ENCODE measurements at regions not wholly inside any gene's neighbourhood (a gene's known extent, or its start where the extent isn't known, plus 50 kb on each side); places are given as distances from the start of the nearest gene placed in this dataset.
"Not testable (repeated sequence)": the region's sequence is repeated elsewhere in the genome, so short reads cannot be mapped to it uniquely, and the experiment has no call there.

DNA sequence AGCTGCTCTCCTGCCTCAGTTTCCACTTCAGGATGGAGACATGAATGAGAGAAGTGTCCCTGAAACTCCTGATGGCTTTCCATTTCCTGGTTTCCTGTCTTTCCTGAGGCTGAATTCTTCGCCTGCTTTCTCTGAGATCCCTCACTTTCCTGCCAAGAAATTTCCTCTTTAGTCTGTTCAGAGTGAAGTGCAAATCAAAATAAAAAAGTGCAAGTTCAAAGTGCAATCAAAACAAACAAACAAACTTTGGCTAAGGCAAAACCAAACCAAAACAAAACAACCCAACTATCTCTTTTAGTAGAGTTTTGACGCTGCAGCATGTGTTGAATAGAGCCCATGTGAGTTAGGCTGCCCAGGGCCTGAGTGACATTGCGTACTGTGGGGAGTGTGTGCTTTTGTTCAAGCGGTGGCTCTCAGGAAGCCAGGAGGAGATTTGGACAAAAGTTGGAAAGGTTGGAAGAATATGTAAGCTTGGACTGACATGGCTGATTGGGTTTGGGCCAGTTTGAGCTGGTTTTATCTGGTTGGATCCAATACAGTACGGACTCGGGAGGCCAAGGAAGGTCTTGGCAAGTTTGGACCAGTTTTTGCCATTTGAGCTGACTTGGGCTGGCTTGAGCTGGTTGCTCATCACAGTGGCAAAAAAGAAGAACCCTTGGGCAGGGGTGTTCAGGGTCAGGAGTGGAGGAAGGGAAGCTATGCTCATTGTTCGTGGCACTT lies 61.1 kb upstream of the TINAGL1 start:
- no peak overlapping the region for H3K27ac Mint-ChIP-seq
- ChIA-PET CTCF (interaction anchor here (1.5 kb wide), 1 partner anchor 34 kb away, joined by 4 read pairs; no protein-coding TSS in a partner anchor), POLR2A (no interaction called here)
- H3K36me3 Mint-ChIP-seq, result no peaks in the 10 kb centered on the region
- DNase-seq, result no peak
- H3K4me3 Mint-ChIP-seq, result no peak overlapping the region
- H3K27me3 Mint-ChIP-seq, result peaks cover 4% of the 10 kb centered on the region
- H3K9me3 Mint-ChIP-seq, result no peaks in the 10 kb centered on the region
- intact Hi-C loops (cut with micrococcal nuclease), result no loop called here
- H3K4me1 Mint-ChIP-seq (ENCODE audit: low read depth), result no peaks in the 10 kb centered on the region

DNA sequence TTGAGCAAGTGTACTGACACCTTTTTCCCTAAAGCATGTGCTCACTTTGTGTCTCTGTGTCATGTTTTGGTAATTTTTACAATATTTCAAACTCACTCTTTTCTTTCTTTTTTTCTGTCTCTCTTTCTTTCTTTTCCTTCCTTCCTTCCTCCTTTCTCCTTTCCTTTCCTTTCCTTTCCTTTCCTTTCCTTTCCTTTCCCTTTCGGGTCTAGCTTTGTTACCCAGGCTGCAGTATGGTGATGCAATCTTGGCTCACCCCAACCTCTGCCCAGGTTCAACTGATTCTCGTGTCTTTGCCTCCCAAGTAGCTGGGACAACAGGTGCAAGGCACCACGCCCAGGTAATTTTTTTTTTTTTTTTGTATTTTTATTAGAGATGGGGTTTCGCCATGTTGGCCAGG lies 60.4 kb upstream of the TINAGL1 start:
- peaks cover under 1% of the 10 kb centered on the region for H3K27me3 Mint-ChIP-seq
- H3K9me3 Mint-ChIP-seq, result no peaks in the 10 kb centered on the region
- no peak for DNase-seq
- no peak overlapping the region for H3K4me3 Mint-ChIP-seq
- ChIA-PET CTCF (interaction anchor here (1.5 kb wide), 1 partner anchor 33 kb away, joined by 4 read pairs; no protein-coding TSS in a partner anchor), POLR2A (no interaction called here)
- no peak overlapping the region for H3K27ac Mint-ChIP-seq
- no peaks in the 10 kb centered on the region for H3K36me3 Mint-ChIP-seq
- intact Hi-C loops (cut with micrococcal nuclease), result no loop called here
- no peaks in the 10 kb centered on the region for H3K4me1 Mint-ChIP-seq (ENCODE audit: low read depth)

DNA sequence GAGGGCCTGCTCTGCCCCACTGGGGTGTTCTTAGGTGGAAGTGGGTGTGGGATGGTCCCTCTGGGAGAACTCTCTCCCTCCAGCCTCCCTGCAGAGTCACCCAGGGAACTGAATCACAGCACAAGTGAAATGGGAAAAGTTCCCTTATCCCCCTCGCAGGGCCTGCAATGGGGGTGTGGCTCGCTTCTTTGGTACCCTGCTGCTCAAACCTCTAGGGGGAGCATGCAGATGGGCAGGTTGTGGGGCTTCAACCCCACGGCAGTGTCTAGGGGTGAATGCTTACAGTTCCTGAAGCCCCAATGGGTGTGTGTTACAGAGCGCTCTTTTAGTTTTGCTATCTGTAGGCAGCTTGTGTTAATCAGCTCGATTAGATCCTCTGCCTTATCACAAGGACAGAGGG lies 59.0 kb upstream of the TINAGL1 start:
- H3K9me3 Mint-ChIP-seq, result no peaks in the 10 kb centered on the region
- no peak for DNase-seq
- no peaks in the 10 kb centered on the region for H3K36me3 Mint-ChIP-seq
- H3K27ac Mint-ChIP-seq, result no peak overlapping the region
- ChIA-PET CTCF (no interaction called here), POLR2A (no interaction called here)
- intact Hi-C loops (cut with micrococcal nuclease), result no loop called here
- H3K4me3 Mint-ChIP-seq, result no peak overlapping the region
- H3K4me1 Mint-ChIP-seq (ENCODE audit: low read depth), result no peaks in the 10 kb centered on the region
- no peaks in the 10 kb centered on the region for H3K27me3 Mint-ChIP-seq

DNA sequence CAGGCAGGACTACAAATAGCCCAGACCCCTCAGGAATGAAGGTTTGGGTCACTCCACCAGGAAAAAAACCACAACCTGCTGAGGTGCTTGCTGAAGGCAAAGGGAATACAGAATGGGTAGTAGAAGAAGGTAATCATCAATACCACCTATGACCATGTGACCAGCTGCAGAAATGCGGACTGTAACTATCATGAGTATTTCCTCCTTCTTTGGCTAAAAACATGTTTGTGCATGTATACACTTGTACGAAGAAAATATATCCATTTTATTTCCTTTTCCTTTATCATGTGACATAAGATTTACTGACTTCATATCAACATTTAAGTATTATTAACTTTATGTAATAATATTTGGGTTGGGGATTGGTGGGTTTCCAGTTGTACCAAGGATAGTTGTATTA lies 58.3 kb upstream of the TINAGL1 start:
- CTCF ChIA-PET, POLR2A ChIA-PET, H3K36me3 Mint-ChIP-seq: not testable (repeated sequence)

DNA sequence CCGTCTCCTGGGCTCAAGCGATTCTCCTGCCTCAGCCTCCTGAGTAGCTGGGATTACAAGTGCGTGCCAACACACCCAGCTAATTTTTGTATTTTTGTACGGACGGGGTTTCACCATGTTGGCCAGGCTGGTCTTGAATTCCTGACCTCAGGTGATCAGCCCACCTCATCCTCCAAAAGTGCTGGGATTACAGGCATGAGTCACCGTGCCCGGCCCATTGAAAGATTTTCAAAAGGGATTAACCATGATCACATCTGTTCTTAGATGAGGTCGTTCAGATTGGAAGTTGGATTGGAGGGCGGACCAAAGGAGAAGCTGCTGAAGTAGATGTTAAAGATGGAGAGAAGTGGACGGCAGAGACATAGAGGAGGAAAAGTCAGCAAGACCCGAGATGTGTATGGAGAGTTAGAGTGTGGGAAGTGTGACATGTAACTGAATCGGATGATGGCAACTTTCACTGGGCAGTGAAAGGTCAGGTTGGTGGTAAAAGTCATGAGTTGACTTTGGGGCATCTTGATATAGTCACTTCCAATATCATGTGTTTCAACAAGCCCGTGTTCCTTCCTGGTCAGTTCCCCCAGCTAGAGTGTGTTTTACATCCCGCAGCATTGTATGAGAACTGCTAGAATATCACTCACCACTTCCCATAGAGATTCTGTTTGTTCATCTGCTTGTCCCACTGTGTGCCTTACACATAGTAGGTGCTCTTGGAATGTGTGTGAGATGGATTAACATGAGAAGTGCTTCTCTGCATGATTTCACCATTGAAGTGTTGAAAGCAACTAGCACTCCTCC lies 54.4 kb upstream of the TINAGL1 start:
- CTCF ChIA-PET, result no interaction called here
- no peaks in the 10 kb centered on the region for H3K9me3 Mint-ChIP-seq
- intact Hi-C loops (cut with micrococcal nuclease), result no loop called here
- DNase-seq, result no peak
- no peak overlapping the region for H3K27ac Mint-ChIP-seq
- no peaks in the 10 kb centered on the region for H3K27me3 Mint-ChIP-seq
- no peaks in the 10 kb centered on the region for H3K4me1 Mint-ChIP-seq (ENCODE audit: low read depth)
- no peaks in the 10 kb centered on the region for H3K36me3 Mint-ChIP-seq
- no peak overlapping the region for H3K4me3 Mint-ChIP-seq
- POLR2A ChIA-PET, result no interaction called here

More for the DNA sequence above, 58.3 kb upstream of the TINAGL1 start:
- H3K27ac Mint-ChIP-seq; intact Hi-C loops (cut with micrococcal nuclease); H3K27me3 Mint-ChIP-seq; DNase-seq; H3K4me3 Mint-ChIP-seq; H3K9me3 Mint-ChIP-seq; H3K4me1 Mint-ChIP-seq (ENCODE audit: low read depth): not testable (repeated sequence)

- intact Hi-C loops (cut with micrococcal nuclease), result no loop called here
- H3K27ac Mint-ChIP-seq, result no peak overlapping the region
- no peak overlapping the region for H3K4me3 Mint-ChIP-seq
- no peaks in the 10 kb centered on the region for H3K27me3 Mint-ChIP-seq
- H3K9me3 Mint-ChIP-seq, result no peaks in the 10 kb centered on the region
- no peak for DNase-seq
- no peaks in the 10 kb centered on the region for H3K36me3 Mint-ChIP-seq
- CTCF ChIA-PET, result interaction anchor here (1.2 kb wide), 1 partner anchor 26 kb away, joined by 3 read pairs; no protein-coding TSS in a partner anchor
- no peaks in the 10 kb centered on the region for H3K4me1 Mint-ChIP-seq (ENCODE audit: low read depth)
- POLR2A ChIA-PET, result no interaction called here
These were observed 53.8 kb upstream of the TINAGL1 start for GRCh38 chr1:31522556-31522845.

DNA sequence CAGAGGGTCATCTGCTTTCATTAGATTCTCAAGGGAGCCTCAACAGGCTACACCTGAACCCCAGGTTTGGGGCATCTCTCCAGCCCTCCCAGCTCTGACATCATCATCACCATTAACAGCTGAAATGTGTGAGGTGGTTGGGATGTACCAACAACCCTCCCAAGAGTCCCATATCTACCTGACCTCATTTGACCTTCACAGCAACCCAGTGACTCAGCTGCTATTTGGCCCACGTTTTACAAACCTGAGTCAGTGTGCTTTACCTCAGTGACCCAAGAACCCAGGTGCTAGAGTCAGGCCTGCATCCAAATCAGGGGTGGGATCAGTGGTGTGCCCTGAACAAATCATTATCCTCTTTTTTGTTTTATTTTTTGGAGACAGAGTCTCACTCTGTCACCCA lies 53.3 kb upstream of the TINAGL1 start:
- Mint-ChIP-seq H3K27ac (no peak overlapping the region), H3K36me3 (no peaks in the 10 kb centered on the region), H3K4me1 (ENCODE audit: low read depth) (no peaks in the 10 kb centered on the region), H3K27me3 (peaks cover 2% of the 10 kb centered on the region), H3K9me3 (no peaks in the 10 kb centered on the region), H3K4me3 (no peak overlapping the region)
- POLR2A ChIA-PET, result no interaction called here
- CTCF ChIA-PET, result interaction anchor here (1.2 kb wide), 1 partner anchor 26 kb away, joined by 3 read pairs; no protein-coding TSS in a partner anchor
- no peak for DNase-seq
- intact Hi-C loops (cut with micrococcal nuclease), result no loop called here

GRCh38 chr1:31523769-31524168 lies 52.5 kb upstream of the TINAGL1 start:
- intact Hi-C loops (cut with micrococcal nuclease), result no loop called here
- CTCF ChIA-PET, result interaction anchor here (1.2 kb wide), 1 partner anchor 25 kb away, joined by 3 read pairs; no protein-coding TSS in a partner anchor
- Mint-ChIP-seq H3K9me3 (no peaks in the 10 kb centered on the region), H3K27me3 (peaks cover 2% of the 10 kb centered on the region), H3K4me3 (no peak overlapping the region), H3K4me1 (ENCODE audit: low read depth) (no peaks in the 10 kb centered on the region), H3K36me3 (no peaks in the 10 kb centered on the region), H3K27ac (no peak overlapping the region)
- POLR2A ChIA-PET, result no interaction called here
- no peak for DNase-seq

GRCh38 chr1:31524186-31524901 lies 52.0 kb upstream of the TINAGL1 start:
- no peaks in the 10 kb centered on the region for H3K36me3 Mint-ChIP-seq
- POLR2A ChIA-PET, result no interaction called here
- peaks cover 2% of the 10 kb centered on the region for H3K27me3 Mint-ChIP-seq
- H3K9me3 Mint-ChIP-seq, result no peaks in the 10 kb centered on the region
- no peak overlapping the region for H3K27ac Mint-ChIP-seq
- no peak overlapping the region for H3K4me3 Mint-ChIP-seq
- H3K4me1 Mint-ChIP-seq (ENCODE audit: low read depth), result no peaks in the 10 kb centered on the region
- intact Hi-C loops (cut with micrococcal nuclease), result no loop called here
- no peak for DNase-seq
- CTCF ChIA-PET, result no interaction called here

Measured in activated CD4-positive, alpha-beta memory T cell treated with anti-CD3 and anti-CD28 coated beads for 36 hours (primary cell).